ENCODE measurements at regions not wholly inside any gene's neighbourhood (a gene's known extent, or its start where the extent isn't known, plus 50 kb on each side); places are given as distances from the start of the nearest gene placed in this dataset.

DNA sequence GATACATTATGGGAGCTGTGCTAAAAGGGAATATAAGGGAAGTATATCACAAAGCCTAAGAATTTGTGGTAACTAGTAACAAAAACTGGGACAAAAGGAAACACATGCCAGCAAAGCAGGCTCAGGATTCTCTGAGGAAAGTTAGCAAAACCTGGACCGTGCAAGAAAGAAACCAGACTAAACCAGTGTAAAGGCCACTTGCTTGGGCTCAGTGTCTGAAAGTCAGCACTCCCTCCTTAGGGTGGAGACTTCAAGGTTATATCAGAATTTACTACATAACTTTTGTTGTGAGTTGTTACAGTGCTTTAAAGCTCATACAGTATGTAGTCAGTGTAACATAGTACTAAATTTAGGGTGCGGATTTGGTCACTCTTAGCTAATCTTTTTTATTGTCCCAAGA, 269.9 kb upstream of the GADL1 start:
- Histone ChIP-seq H3K9ac (ENCODE audit: extremely low read depth, insufficient read length, low read length) (no peak overlapping the region), H4K20me1 (ENCODE audit: control insufficient read depth, insufficient read depth, insufficient read length) (no peaks in the 10 kb centered on the region), H2BK15ac (ENCODE audit: low read depth, low read length) (no peak overlapping the region; the same call in 1 of the 2 replicates), H3K14ac (ENCODE audit: insufficient read depth, low read length) (no peak overlapping the region), H4K8ac (replicated peaks; ENCODE audit: insufficient read length, low read depth, low read length) (no peak overlapping the region), H2BK120ac (ENCODE audit: low read depth, low read length, poor library complexity, severe bottlenecking) (no peak overlapping the region), H3K79me2 (ENCODE audit: insufficient read depth, low read length) (no peaks in the 10 kb centered on the region), H3K4ac (ENCODE audit: low read depth, low read length) (no peak overlapping the region), H2BK20ac (ENCODE audit: low read depth, low read length, poor library complexity, severe bottlenecking) (no peak overlapping the region), H2BK12ac (ENCODE audit: insufficient read length, low read depth, low read length) (no peak overlapping the region), H3T11ph (ENCODE audit: low read length) (no peak overlapping the region), H3K79me1 (ENCODE audit: insufficient read depth, low read depth, low read length, poor library complexity, severe bottlenecking) (no peaks in the 10 kb centered on the region), H3K23ac (ENCODE audit: insufficient read length, low read depth, low read length) (no peak overlapping the region), H3K9me3 (ENCODE audit: control insufficient read depth, low read depth, low read length) (no peaks in the 10 kb centered on the region), H3K4me1 (ENCODE audit: insufficient read depth, low read length) (no peaks in the 10 kb centered on the region; the same call in 1 of the 2 replicates), H2AK5ac (ENCODE audit: insufficient read length, low read length) (no peak overlapping the region), H3K23me2 (ENCODE audit: insufficient read length, low read depth, low read length, poor library complexity, severe bottlenecking) (no peaks in the 10 kb centered on the region), H4K91ac (ENCODE audit: insufficient read length, low read depth, low read length) (no peak overlapping the region), H3K56ac (ENCODE audit: insufficient read length, low read depth, low read length) (no peak overlapping the region), H2AFZ (ENCODE audit: low read length) (no peak overlapping the region), H3K18ac (ENCODE audit: insufficient read length, low read depth, low read length) (no peak overlapping the region), H4K5ac (ENCODE audit: insufficient read length, low read depth, low read length) (no peak overlapping the region), H3K4me2 (ENCODE audit: insufficient read depth, insufficient read length, low read length) (no peak overlapping the region), H3K27me3 (ENCODE audit: insufficient read depth, low read length) (no peaks in the 10 kb centered on the region), H3K27ac (ENCODE audit: insufficient read length, low read depth, low read length) (no peak overlapping the region), H2BK5ac (ENCODE audit: insufficient read length, low read length) (no peak overlapping the region)
- no CpG with 5 or more reads among the region's 2 CpGs for WGBS (ENCODE audit: extremely low coverage, insufficient read length, low lambda C conversion rate)
- H3K9me3 Mint-ChIP-seq = no peaks in the 10 kb centered on the region
- no peaks in the 10 kb centered on the region for H3K27me3 Mint-ChIP-seq (ENCODE audit: low read depth)
- H3K4me3 Mint-ChIP-seq = no peak overlapping the region
- H3K36me3 Mint-ChIP-seq (ENCODE audit: insufficient read depth in 1 of 3, low read depth in 3 of 3) = no peaks in the 10 kb centered on the region
- H3K4me1 Mint-ChIP-seq = peaks cover 17 to 18% of the 10 kb centered on the region in 2 experiments
- no peak for TF ChIP-seq CTCF (conservative IDR thresholded peaks at IDR 0.05)
- DNase-seq = no peak
- no peak overlapping the region; a peak in 1 of 7 replicates for H3K27ac Mint-ChIP-seq
